SK-N-MC (cell line): ENCODE measurements at regions not wholly inside any gene's neighbourhood (a gene's known extent, or its start where the extent isn't known, plus 50 kb on each side); places are given as distances from the start of the nearest gene placed in this dataset.

Source experiments
- EZH2 ChIP-seq: fragments of 200-600 bp; sonication (generic); IDR thresholded peaks from one replicate; pipeline ENCODE4 v1.6.1; 2017; ENCODE audit warnings: antibody characterized with exemption
- POLR2AphosphoS5 ChIP-seq: IDR thresholded peaks from 2 replicates; pipeline ENCODE4 v1.6.1; 2012; ENCODE audit warnings: mild to moderate bottlenecking, low read depth, low read length, borderline replicate concordance

DNA sequence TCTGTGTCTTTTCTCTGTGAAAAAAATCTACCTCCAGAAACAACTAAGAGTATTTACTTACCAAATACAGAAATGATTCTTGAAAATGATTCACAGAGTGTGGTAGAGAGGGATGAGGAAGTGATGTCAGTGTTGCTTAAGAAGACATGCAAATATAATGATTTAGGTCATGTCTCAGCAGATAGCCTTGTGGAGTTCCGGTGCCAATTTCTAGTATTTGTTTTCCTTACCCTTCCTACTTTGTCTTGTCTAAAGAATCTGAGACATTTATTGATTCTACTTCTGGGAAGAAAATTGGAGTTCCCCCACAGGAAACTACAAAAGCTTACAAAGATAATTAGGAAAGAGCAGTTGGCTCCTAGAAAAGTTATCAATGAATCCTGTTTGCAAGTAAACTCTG, 68.8 kb downstream of the GJA1 start:
- no peak for TF ChIP-seq POLR2AphosphoS5
- TF ChIP-seq EZH2: no peak
